GM06990 (cell line): ENCODE measurements at regions not wholly inside any gene's neighbourhood (a gene's known extent, or its start where the extent isn't known, plus 50 kb on each side); places are given as distances from the start of the nearest gene placed in this dataset.

Source experiments
- DNase-seq: peaks from one replicate; pipeline ENCODE4 v3.0.0-alpha.2; 2011; ENCODE audit not compliant: insufficient read length; ENCODE audit errors: extremely low read depth
- H3K27me3 ChIP-seq: replicated peaks from 2 replicates; pipeline ENCODE4 v1.6.0; 2011; ENCODE audit warnings: low read length; ENCODE audit not compliant: control insufficient read depth, insufficient read depth
- H3K36me3 ChIP-seq: 2 replicates; pipeline ENCODE4 v1.5.1; 2011; ENCODE audit warnings: low read length; ENCODE audit not compliant: control insufficient read depth, insufficient read depth
- H3K4me3 ChIP-seq: replicated peaks from 2 replicates; pipeline ENCODE4 v1.5.1; 2011; ENCODE audit warnings: low read depth, mild to moderate bottlenecking, control low read depth, low read length
- TF ChIP-seq, protein P1 (sequence below): IDR thresholded peaks from 2 replicates; pipeline ENCODE4 v1.5.1; 2011; ENCODE audit warnings: low read length, control low read depth, mild to moderate bottlenecking, inconsistent platforms; ENCODE audit not compliant: insufficient read depth, poor library complexity, severe bottlenecking

DNA sequence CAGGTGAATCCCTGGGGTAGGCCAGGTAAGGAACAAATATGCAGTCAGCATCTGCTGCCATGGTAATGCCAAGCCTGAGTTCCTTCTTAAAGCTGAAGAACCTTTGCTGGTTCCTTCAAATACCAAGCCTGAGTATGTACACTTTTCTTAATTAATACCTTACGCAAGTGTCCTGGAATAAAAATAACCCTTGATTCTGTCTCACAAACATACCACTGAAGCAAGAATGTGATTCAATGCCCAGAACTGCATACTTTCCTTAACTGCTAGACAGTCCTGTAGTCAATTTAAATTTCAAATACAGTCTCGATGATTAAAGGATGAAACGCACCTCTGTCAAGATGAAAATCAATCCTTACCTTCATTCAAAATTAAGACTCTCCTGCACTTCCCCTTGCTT lies 634.0 kb upstream of the CHRM3 start:
- no peak for DNase-seq
- TF ChIP-seq, protein P1, sequence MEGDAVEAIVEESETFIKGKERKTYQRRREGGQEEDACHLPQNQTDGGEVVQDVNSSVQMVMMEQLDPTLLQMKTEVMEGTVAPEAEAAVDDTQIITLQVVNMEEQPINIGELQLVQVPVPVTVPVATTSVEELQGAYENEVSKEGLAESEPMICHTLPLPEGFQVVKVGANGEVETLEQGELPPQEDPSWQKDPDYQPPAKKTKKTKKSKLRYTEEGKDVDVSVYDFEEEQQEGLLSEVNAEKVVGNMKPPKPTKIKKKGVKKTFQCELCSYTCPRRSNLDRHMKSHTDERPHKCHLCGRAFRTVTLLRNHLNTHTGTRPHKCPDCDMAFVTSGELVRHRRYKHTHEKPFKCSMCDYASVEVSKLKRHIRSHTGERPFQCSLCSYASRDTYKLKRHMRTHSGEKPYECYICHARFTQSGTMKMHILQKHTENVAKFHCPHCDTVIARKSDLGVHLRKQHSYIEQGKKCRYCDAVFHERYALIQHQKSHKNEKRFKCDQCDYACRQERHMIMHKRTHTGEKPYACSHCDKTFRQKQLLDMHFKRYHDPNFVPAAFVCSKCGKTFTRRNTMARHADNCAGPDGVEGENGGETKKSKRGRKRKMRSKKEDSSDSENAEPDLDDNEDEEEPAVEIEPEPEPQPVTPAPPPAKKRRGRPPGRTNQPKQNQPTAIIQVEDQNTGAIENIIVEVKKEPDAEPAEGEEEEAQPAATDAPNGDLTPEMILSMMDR = no peak
- H3K36me3 ChIP-seq = no peaks in the 10 kb centered on the region
- H3K27me3 ChIP-seq = no peaks in the 10 kb centered on the region
- H3K4me3 ChIP-seq = no peak overlapping the region

DNA sequence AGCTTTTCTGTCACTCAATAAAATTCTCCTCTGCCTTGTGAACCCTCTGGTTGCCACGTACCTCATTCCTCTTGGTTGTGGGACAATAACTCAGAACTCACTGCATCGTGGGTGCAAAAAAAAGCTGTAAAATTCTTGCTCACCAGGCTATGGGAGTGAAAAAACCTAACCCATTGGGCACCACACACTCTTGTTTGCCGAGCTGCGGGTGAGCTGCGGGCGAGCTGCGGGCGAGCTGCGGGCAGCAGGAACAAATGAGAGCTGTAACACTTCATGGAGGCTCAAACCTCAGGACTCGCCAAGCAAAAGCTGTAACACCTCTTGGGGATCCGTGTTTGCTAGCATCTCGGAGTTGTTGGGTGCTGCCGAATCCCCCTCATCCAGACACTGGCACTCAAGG lies 641.3 kb upstream of the CHRM3 start:
- Histone ChIP-seq H3K36me3 (no peaks in the 10 kb centered on the region), H3K27me3 (no peaks in the 10 kb centered on the region), H3K4me3 (no peak overlapping the region)
- DNase-seq = peak; percentile 0
- TF ChIP-seq, protein P1 = no peak

DNA sequence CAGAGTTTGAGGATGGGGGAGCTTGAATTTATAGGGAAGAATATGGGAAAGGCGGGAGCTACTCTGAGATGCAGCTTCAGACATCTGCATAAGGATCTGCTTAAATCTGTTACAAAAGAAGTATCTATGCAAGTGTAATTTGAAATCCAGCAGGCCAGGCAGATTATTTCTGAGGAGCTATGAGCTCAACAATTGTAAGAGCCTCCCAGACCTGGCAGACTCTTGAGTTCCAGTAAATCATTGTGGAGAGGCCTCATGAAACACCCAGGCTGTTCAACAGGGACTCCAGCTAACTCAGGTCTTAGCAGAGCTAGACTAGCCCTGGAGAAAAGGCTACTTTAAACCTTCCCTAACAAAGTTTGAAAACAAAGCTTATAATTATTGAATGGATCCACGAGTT lies 647.5 kb upstream of the CHRM3 start:
- Histone ChIP-seq H3K27me3 (no peaks in the 10 kb centered on the region), H3K4me3 (no peak overlapping the region), H3K36me3 (no peaks in the 10 kb centered on the region)
- TF ChIP-seq, protein P1 = no peak
- no peak for DNase-seq

DNA sequence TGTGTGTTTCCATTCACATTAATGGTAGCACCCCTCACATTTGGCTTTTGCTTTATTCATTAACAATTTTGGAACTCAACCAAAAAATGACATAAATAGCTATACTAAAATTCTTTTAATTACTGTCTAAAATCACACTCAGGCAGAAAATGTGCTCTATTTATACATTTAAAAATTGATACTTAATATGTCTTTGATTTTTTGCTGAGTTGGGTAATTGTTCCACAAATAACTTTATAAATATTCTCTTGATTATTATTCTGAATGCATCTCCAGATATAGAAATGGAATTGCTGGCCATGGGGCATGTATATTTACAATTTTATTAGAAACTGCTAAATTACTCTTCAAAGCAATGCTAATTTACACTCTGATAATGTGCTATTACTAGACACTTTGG lies 658.7 kb upstream of the CHRM3 start:
- TF ChIP-seq, protein P1 = no peak
- Histone ChIP-seq H3K36me3 (no peaks in the 10 kb centered on the region), H3K27me3 (no peaks in the 10 kb centered on the region), H3K4me3 (no peak overlapping the region)
- DNase-seq = no peak

DNA sequence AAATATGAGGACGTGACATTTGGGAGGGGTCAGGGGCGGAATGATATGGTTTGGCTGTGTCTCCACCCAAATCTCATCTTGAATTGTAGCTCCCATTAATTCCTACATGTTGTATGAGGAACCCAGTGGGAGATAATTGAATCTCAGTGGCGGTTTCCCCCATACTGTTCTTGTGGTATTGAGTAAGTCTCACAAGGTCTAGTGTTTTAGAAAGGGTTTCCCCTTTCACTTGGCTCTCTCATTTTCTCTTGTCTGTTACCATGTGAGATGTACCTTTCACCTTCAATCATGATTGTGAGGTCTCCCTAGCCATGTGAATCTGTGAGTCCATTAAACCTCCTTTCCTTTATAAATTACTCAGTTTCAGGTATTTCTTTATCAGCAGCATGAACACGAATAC lies 663.6 kb upstream of the CHRM3 start:
- H3K36me3 ChIP-seq = no peaks in the 10 kb centered on the region
- H3K4me3 ChIP-seq = no peak overlapping the region
- TF ChIP-seq, protein P1 = no peak
- no peaks in the 10 kb centered on the region for H3K27me3 ChIP-seq
- no peak for DNase-seq

DNA sequence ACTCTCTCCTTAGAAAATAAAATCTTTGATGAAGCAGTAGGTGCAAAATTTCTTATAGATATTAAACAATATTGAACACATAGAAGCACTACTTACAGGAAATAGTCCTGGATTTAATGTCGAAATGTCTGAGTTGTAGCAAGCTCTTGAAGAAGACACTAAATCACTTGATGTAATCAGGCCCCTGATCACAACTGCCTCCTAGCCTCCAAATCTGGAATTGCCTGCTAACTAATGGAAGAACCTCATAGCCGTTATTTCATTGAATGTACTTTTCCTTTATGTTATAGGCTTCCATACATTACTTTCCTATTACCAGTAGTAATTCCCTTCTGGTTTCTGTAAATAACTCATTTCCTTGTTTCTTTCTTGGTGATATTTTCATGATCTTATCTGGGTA lies 675.7 kb upstream of the CHRM3 start:
- DNase-seq = no peak
- no peaks in the 10 kb centered on the region for H3K27me3 ChIP-seq
- no peaks in the 10 kb centered on the region for H3K36me3 ChIP-seq
- H3K4me3 ChIP-seq = no peak overlapping the region
- TF ChIP-seq, protein P1 = no peak
